Anterior cingulate cortex (tissue), 58 donors: ENCODE measurements at regions not wholly inside any gene's neighbourhood (a gene's known extent, or its start where the extent isn't known, plus 50 kb on each side); places are given as distances from the start of the nearest gene placed in this dataset.
"Not testable (repeated sequence)": the region's sequence is repeated elsewhere in the genome, so short reads cannot be mapped to it uniquely, and the experiment has no call there.

Experiments used
- DNase-seq, 58 donors: peaks; one replicate each; lab custom pipeline; 2025; lab: John Stamatoyannopoulos, UW

DNA sequence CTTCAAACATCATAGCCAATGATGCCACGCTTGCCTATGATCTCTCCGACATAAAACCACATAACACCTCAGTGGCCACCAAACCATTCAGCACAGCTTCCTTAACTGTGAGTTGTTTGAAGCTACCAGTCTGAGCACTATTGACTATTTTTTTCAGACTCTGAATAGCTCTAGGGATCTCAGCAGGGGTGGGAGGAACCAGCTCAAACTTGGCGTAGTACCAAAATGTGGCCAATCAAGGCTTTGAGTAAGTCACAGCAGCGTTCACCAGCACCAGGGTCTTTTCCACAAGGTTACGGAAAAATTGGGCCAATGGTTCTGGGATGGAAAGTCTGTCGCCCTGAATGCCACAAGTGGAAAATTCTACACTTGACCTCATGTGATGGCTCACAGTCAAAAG is 70.6 kb downstream of the SMPDL3A start:
- DNase-seq, result no peak

DNA sequence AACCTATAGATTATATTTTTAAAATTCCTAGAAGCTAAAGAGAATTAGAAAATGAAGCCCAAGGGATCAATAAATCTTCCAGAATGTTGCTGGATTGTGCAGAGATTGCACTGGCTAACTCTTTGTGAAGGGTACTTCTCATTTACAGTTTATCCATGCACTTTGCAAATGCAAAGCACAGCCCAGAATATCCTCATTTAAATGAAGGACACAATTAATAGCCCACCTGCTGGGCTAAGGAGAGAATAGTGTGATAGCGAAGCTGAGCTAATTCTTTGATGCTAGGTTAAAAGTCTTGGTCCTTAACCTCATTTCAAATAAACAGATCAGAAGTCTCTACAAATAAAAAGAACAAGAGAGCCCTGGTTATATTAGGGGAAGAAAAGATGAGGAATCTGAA is 72.5 kb downstream of the SMPDL3A start:
- no peak for DNase-seq

DNA sequence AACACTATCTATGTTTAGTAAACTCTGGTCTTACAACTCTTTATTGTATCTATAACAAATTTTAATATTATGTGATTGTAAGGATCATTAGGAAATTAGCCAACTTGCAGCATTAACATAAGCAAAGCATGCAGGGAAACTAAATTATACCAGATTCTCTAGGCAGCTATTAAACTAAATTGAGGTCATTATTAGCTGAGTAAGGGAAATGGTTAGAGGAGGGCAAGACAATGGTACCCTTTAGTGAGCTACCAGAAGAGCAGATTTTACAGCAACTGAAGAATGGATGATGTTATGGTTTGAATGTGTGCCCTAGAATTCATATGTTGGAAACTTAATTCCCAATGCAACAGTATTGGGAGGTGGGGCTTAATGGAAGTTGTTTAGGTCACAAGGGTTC is 79.1 kb downstream of the SMPDL3A start:
- DNase-seq, result no peak

DNA sequence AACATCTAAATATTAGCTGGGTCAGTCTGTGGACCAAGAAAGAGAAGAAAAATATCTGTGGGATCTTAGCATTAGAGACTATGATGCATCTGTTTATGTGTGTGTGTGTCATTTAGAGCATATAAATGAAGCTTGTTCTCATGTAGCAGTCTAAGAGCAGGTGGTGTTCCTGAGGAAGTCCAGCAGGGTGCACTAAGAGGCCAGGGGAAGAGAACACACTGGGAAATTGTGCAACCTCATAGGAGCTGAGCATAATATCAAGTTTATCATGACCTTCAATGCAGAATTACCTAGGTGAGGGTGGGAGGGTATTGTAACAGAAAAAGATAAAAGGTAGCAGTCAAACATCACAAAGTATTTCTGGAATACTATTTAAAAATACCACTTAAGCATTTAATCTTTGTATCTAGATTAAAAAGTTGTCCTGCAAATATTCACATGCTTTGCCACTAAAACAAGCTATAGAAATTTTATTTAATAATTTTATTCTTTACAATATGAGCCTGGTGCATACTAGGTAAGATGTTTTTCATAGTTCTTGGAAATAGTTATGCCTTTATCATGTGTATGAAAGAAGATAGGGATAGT is 80.5 kb downstream of the SMPDL3A start:
- DNase-seq, result peak in 22 of 58 donors; percentile 0 to 37 (median 9)

DNA sequence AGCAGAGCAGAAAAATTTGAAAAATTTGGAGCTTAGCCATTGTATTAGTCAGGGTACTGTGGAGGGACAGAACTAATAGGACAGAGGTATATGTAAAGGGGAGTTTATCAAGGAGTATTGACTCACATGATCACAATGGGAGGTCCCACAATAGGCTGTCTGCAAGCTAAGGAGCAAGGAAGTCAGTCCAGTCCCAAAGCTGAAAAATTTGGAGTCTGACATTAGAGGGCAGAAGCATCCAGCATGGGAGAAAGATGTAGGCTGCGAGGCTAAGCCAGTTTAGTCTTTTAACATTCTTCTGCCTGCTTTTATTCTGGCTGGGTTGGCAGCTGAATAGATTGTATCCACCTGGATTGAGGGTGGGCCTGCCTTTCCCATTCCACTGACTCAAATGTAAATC is 82.0 kb downstream of the SMPDL3A start:
- DNase-seq, result no peak

DNA sequence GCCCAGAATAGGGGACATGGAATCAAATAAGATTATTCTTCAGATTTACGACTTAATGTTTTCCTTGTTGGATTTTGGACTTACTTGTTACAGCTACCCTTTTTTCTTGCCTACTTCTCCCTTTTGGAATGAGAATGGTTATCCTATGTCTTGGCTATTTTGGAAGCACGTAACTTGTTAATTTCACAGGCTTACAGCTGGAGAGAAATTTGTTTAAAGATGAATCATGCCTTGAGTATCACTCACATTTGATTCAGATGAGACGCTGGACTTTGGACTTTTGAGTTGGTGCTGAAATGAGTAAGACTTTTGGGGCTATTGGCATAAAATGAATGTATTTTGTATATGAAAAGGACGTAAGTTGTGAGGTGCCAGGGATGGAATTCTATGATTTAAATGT is 83.3 kb downstream of the SMPDL3A start:
- DNase-seq, result no peak

DNA sequence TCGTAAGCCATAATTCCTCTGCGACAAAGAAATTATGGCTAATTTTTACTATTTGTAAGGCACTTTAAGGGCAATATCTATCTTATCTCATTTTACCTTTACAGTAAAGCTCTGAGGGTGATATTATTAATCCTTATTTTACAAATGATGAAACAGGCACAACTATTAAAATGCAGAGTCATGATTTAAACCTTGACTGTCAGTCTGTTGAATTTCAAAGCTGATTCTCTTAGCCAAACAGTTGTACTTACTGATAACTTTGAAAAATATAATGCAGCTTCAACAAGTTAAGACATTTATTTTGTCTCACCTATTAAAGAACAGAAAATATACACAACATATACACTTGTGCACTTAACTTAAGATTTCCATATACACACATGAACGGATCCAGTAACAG is 88.2 kb downstream of the SMPDL3A start:
- no peak for DNase-seq

DNA sequence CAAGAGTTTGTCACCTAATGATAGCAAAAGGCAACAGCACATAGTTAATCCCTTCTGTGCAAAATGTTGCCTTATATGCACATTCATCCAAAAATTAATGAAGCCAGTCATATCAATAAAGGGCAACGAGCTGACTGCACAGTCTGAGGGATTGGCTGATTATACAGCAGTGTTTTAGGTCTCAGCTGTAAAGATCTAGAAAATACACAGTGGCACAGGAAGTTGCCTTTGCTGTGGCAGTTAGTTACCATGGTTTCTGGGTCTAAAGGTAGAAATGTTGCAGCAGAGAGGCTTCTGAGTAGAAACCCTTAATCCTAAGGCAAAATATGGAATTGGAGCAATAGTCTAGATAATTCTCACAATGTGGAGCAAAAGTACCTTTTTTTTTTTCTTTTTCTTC is 89.7 kb downstream of the SMPDL3A start:
- DNase-seq, result peak in 1 of 58 donors; percentile 5

DNA sequence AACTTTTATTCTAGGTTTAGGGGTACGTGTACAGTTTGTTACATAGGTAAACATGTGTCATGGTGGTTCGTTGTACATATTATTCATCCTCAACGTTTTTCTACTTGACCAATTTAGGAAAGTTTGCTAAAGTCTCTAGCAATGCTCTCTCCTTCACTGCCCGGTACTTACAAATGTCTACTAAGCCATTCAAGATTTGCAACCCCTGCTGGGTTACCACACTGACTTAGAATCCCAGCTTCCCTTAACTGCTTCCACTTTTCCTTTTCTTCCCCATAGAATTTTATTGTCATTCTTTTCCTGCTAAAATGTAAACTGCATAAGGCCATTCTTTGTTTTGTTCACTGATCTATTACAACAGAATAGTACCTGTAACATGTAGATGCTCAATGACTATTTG is 97.4 kb downstream of the SMPDL3A start:
- DNase-seq, result no peak

DNA sequence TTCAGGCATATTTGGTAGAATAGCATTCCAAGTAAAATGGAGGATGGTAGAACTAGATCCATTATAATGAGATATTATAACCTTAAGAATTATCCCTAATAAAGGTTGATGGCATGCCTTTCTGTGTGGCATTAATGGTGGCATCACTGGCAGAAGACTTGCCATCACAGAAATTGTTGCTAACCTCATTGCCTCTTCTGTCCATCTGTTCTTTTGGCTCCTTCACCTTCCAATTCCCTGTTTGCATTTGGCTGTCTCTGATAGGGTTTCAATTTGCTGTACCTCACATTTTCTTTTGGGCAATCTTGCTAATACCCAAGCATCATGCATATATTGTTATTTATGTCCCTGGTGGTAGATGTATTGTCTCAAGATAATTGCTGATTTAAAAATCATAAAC is 98.9 kb downstream of the SMPDL3A start:
- no peak for DNase-seq

DNA sequence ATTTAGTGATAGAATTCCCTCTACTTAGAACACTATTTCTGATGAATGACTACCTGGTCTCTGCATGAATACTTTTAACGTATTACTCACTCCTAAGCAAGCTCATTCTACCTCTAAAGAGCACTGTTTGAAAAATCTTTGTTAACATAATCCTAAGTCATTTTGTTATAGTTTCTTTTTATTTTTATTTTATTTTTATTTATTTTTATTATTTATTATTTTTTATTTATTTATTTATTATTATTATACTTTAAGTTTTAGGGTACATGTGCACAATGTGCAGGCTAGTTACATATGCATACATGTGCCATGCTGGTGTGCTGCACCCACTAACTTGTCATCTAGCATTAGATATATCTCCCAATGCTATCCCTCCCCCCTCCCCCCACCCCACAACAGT is 99.6 kb downstream of the SMPDL3A start:
- not testable (repeated sequence) for DNase-seq

DNA sequence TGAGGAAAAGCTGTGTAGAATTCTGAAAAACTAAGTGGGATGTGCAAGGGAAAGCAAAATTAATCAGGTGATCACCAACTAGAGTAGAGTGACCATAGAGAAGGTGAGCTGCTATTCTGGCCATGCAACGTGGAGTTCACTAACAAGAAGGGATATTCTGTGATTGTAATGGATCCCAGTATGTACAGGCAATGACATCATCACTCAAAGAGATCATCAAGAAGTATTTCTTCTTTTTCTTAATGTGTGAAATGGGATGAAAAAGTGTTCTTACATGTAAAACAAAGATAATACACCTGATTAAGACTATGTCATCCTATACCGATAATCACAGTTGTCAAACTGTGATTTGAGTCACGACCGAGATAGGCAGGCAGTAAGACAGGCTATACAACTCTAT is 101.2 kb downstream of the SMPDL3A start:
- DNase-seq, result no peak

DNA sequence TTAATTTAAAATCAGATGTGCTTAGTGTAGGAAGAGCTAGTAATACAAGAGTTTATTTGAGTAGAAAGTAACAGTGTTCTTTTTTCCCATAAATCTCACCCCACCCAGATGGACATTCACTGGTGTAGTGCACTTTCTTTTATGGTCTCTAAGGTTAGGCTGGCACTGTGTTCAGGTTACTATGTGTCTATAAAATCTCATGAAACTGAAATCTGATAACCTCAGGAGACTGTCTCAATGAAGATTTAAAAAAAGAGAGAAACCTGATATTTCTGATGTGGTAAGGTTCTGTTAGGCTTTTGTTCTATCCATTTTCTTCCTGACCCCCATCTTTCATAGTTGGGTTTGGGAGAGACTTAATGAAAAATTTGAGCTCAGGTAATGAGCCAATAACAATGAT is 101.2 kb upstream of the CLVS2 start:
- DNase-seq, result no peak

DNA sequence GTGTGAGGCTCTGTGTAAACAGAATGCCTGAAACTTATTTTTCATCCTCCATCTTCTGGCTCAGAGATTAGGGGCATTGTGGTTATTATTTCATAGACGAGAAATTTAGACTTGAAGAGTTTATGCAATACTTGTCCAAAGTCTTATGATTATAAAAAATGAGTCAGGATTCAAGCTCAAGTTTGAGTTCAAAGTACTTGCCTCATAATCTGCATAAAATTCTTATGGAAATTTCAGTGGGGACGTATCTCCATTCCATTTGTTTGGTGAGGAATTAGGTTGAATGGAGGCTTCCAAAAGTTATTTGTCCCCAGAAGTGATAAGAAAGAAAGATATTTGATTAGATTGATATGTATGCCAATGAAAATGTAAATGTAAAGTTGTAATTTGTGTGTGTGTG is 93.7 kb upstream of the CLVS2 start:
- no peak for DNase-seq

DNA sequence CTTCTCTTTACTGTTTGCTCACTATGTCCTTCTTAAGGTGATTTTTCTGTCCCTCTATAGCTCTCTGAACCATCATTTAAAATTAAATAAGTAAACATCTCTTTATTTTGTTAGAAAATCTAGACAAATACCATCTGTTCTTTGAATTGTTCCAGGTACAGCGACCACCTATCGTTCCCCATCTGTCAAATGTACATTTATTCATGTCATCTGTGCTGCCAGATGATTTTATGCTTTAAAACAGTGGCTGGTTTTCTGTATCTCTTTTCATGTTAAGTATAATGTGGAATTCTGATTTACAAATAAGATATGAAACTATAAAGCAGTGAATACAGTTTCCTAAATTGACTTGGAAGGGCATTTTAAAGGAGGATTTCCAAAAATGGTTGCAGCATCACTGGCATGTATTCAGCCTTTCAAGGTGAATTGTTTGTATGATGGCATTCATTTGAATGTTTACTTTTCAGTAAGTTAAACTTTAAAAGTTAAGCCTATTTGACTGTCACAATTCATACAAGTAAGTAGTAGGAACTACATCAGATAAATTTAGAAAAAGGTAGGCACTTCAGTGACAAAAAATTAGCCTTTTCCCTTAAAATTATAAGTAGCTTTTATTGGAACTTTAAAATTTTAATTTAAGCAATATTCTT is 92.6 kb upstream of the CLVS2 start:
- DNase-seq, result no peak

DNA sequence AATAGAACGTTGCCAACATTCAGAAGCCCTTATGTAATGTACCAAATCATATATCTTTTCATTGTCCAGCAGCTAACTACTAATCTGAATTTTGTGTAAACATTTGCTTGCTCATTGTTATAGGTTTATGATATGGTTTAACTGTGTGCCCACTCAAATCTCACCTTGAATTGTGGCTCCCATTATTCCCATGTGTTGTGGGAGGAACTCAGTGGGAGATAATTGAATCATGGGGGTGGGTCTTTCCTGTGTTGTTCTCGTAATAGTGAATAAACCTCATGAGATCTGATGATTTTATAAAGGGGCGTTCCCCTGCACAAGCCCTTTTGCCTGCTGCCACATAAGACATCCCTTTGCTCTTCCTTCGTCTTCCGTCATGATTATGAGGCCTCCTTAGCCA is 91.9 kb upstream of the CLVS2 start:
- DNase-seq, result no peak

DNA sequence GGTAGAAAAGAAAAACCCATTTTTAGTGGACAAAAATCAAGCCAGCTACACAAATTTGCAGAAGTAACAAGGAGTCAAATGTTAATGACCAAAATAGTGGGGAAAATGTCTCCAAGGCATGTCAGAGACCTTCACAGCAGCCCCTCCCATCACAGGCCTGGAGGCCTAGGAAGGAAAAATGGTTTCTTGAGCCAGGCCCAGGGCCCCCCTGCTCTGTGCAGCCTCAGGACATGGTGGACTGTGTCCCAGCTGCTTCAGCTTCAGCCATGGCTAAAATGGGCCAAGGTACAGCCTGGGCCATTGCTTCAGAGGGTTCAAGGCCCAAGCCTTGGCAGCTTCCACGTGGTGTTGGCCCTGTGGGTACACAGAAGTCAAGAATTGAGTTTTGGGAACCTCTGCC is 82.5 kb upstream of the CLVS2 start:
- DNase-seq, result no peak

DNA sequence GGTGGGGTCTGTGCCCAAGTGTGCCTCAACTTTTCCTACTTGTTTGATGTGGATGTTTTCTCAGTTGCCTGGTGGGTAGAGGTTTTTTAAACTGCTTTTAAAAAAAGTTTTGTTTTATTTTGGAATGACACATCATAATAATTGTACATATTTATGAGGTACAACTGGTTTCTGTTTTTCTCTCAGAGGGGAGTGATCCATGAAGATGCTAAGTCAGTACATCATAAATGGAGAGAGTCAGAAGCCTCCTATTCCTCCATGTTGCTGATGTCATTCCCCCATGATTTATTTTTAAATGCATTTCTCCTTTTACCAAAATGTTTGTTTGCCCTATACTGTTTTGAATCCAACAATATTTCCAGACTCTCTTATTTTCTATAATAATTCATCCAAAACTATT is 77.3 kb upstream of the CLVS2 start:
- DNase-seq, result no peak

DNA sequence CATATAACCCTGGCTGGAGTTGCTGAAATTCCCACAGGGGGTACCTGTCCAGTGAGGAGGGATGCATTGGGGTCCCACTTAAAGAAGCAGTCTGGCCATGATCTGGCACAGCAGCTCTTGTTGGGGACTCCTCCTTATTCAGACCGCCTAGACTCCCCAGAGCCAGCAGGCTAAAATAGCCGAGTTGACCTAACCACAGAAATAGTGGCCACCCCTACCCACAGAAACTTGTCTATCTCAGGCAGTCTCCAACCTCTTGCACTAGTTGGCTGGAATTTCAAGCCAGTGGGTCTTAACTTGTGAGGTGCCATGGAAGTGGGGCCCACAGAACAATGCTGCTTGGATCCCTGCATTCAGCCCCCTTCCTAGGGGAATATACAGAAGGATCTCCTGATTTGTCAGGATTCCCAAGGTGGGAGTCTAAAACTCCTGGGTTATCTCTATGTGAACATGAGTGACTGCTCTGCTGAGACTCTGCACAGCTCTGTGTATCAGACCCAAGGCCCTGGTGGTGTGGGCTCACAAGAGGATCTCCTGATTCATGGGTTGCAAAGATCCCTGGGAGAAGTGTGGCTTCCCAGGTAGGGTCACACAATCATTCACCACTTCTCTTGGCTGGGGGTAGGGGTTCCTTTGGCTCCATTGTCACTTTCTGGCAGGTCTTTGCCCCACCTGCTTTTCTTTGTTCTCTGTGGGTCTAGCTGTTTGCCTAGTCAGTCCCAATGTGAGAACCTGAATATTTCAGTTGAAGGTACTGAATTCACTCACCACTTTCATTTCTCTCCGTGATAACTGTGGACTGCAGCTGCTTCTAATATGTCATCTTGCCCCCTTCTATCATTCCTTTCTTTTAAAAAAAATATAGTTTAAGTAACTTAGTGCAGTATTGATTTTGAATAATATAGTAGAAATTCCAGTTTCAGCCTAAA is 65.5 kb upstream of the CLVS2 start:
- no peak for DNase-seq

DNA sequence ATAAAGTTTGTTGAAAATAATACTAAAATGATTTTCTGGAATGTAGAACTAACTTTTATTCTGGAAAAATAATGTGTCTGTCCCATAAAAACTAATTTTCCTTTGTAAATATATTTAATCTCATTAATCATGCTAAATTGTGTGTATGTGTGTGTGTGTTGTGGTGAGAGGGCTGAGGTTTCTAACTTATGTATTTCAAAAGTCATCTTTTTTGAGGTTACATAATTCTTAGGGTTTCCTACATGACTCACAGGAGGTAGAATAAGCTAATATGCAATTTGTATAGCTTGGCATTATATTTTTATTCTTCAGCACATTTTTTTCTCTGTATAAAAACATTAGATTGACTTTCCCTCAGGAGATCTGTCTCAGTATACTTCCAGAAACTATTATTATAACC is 64.1 kb upstream of the CLVS2 start:
- no peak for DNase-seq

DNA sequence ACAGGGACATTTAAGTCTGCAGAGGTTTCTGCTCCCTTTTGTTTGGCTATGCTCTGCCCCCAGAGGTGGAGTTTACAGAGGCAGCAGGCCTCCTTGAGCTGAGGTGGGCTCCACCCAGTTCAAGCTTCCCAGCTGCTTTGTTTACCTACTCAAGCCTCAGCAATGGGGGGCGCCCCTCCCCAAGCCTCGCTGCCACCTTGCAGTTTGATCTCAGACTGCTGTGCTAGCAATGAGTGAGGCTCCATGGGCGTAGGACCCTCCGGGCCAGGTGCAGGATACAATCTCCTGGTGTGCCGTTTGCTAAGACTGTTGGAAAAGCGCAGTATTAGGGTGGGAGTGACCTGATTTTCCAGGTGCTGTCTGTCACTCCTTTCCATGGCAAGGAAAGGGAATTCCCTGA is 51.1 kb upstream of the CLVS2 start:
- DNase-seq, result not testable (repeated sequence)
